ENCODE measurements at regions not wholly inside any gene's neighbourhood (a gene's known extent, or its start where the extent isn't known, plus 50 kb on each side); places are given as distances from the start of the nearest gene placed in this dataset.

- CTCF ChIA-PET: no interaction called here
- POLR2A ChIA-PET (ENCODE audit: low non-redundant PET): no interaction called here
- H3K27me3 ChIP-seq (replicated peaks; ENCODE audit: insufficient read depth, low read depth, low read length, poor library complexity): no peaks in the 10 kb centered on the region
- DNase-seq (ENCODE audit: low spot score): no peak
- H3K27ac ChIP-seq (ENCODE audit: low read depth, low read length, poor library complexity, severe bottlenecking): no peak overlapping the region
- no peak overlapping the region for H3K4me3 ChIP-seq (ENCODE audit: low read depth, low read length, poor library complexity, severe bottlenecking)
- no peak for TF ChIP-seq CTCF (conservative IDR thresholded peaks at IDR 0.05; ENCODE audit: low read depth, low read length)
- no peak for TF ChIP-seq EZH2 (IDR thresholded peaks at IDR 0.05; ENCODE audit: borderline replicate concordance, low read depth, low read length, poor library complexity, severe bottlenecking)
- peaks cover 27% of the 10 kb centered on the region for H3K9me3 ChIP-seq (ENCODE audit: low read depth, low read length, poor library complexity, severe bottlenecking)
- H3K4me1 ChIP-seq (ENCODE audit: insufficient read depth, low read length, poor library complexity, severe bottlenecking): no peaks in the 10 kb centered on the region
- intact Hi-C loops (cut with micrococcal nuclease; ENCODE audit: unreplicated experiment): no loop called here
- H3K36me3 ChIP-seq (ENCODE audit: insufficient read depth, low read length, poor library complexity, severe bottlenecking): no peaks in the 10 kb centered on the region
- BruUV-seq (replicated peaks): no TSS peak
Observed at GRCh38 chr18:77495079-77495478, 245.4 kb downstream of the GALR1 start.

- intact Hi-C loops (cut with micrococcal nuclease; ENCODE audit: unreplicated experiment): no loop called here
- ChIA-PET POLR2A (ENCODE audit: low non-redundant PET) (no interaction called here), CTCF (no interaction called here)
- TF ChIP-seq EZH2 (IDR thresholded peaks at IDR 0.05; ENCODE audit: borderline replicate concordance, low read depth, low read length, poor library complexity, severe bottlenecking) (no peak), CTCF (conservative IDR thresholded peaks at IDR 0.05; ENCODE audit: low read depth, low read length) (no peak)
- Histone ChIP-seq H3K36me3 (ENCODE audit: insufficient read depth, low read length, poor library complexity, severe bottlenecking) (no peaks in the 10 kb centered on the region), H3K9me3 (ENCODE audit: low read depth, low read length, poor library complexity, severe bottlenecking) (peaks cover 23% of the 10 kb centered on the region), H3K4me3 (ENCODE audit: low read depth, low read length, poor library complexity, severe bottlenecking) (no peak overlapping the region), H3K4me1 (ENCODE audit: insufficient read depth, low read length, poor library complexity, severe bottlenecking) (no peaks in the 10 kb centered on the region), H3K27ac (ENCODE audit: low read depth, low read length, poor library complexity, severe bottlenecking) (no peak overlapping the region), H3K27me3 (replicated peaks; ENCODE audit: insufficient read depth, low read depth, low read length, poor library complexity) (no peaks in the 10 kb centered on the region)
- BruUV-seq (replicated peaks): no TSS peak
- no peak for DNase-seq (ENCODE audit: low spot score)
Observed at GRCh38 chr18:77495982-77496690, 246.5 kb downstream of the GALR1 start.

- TF ChIP-seq EZH2 (IDR thresholded peaks at IDR 0.05; ENCODE audit: borderline replicate concordance, low read depth, low read length, poor library complexity, severe bottlenecking) (no peak), CTCF (conservative IDR thresholded peaks at IDR 0.05; ENCODE audit: low read depth, low read length) (no peak)
Observed at GRCh38 chr18:77501266-77501665, 251.6 kb downstream of the GALR1 start.

More at GRCh38 chr18:77501266-77501665, 251.6 kb downstream of the GALR1 start:
- Histone ChIP-seq H3K4me3 (ENCODE audit: low read depth, low read length, poor library complexity, severe bottlenecking) (no peak overlapping the region), H3K27ac (ENCODE audit: low read depth, low read length, poor library complexity, severe bottlenecking) (no peak overlapping the region), H3K4me1 (ENCODE audit: insufficient read depth, low read length, poor library complexity, severe bottlenecking) (no peaks in the 10 kb centered on the region), H3K9me3 (ENCODE audit: low read depth, low read length, poor library complexity, severe bottlenecking) (peaks cover 24% of the 10 kb centered on the region), H3K36me3 (ENCODE audit: insufficient read depth, low read length, poor library complexity, severe bottlenecking) (no peaks in the 10 kb centered on the region), H3K27me3 (replicated peaks; ENCODE audit: insufficient read depth, low read depth, low read length, poor library complexity) (no peaks in the 10 kb centered on the region)
- CTCF ChIA-PET: no interaction called here
- no peak for DNase-seq (ENCODE audit: low spot score)
- intact Hi-C loops (cut with micrococcal nuclease; ENCODE audit: unreplicated experiment): no loop called here
- BruUV-seq (replicated peaks): no TSS peak
- POLR2A ChIA-PET (ENCODE audit: low non-redundant PET): no interaction called here
